Left forelimb (tissue), 1 donor: ENCODE measurements at regions not wholly inside any gene's neighbourhood (a gene's known extent, or its start where the extent isn't known, plus 50 kb on each side); places are given as distances from the start of the nearest gene placed in this dataset.

Experiments used
- DNase-seq: peaks from one replicate; pipeline ENCODE4 v3.0.0-alpha.2; 2018; ENCODE audit warnings: low spot score

GRCh38 chr5:3888310-3888709 is 292.7 kb downstream of the IRX1 start:
- no peak for DNase-seq

GRCh38 chr5:3889412-3890142 is 293.9 kb downstream of the IRX1 start:
- no peak for DNase-seq

GRCh38 chr5:3891113-3891512 is 295.5 kb downstream of the IRX1 start:
- no peak for DNase-seq

DNA sequence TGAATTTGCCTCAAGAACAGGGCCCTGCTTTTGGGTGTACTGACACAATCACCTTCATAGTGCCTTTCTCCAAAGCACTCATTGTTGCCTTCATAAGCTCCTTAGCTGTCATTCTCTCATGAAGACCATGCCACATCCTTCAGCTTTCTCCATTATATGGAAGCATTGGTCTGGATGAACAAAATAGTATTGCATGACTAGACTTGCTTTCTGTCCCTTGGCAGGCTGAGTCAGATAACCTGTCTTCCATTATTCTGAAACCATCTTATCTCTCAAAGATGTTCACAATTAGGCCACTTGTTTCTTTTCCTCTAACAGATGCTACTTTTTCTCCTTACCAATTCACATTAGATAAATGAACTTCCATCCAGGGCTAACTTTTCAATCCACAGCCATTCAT is 297.9 kb downstream of the IRX1 start:
- no peak for DNase-seq

DNA sequence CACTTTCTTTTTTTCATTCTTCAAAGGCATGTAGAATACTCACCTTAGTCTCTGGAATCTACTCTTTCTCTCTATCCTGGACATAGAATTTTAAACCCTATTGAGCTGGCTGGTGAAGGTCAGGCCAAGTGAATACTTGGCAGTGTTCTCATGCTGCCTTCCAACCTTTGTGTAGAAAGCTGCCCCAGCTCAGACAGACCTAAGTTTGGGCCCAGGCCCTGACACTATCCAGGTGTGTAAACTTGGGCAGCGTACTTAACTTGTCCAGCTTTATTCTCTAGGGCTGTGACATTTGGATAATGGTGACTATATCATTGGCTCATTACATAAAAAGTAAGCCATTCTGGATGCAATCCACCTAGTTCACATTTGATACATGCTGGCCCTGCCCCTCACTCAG is 298.3 kb downstream of the IRX1 start:
- no peak for DNase-seq

DNA sequence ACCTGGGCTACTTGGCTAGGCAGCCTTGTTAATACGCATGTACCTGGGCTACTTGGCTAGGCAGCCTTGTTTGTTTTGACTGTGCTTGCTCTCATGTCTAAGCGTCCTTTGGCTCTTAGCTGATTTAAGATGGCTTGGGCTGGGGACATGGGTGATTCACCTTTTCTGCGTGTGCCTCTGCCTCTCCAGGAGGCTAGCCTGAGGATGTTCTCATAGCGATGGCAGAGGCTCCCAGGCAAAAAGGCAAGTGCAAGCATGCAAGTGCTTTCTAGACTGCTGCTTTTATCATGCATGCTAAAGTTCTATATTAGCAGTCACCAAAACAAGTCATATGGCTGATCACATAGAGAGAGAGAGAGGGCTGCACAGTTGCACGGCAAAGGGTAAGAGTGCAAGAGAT is 300.5 kb downstream of the IRX1 start:
- no peak for DNase-seq

DNA sequence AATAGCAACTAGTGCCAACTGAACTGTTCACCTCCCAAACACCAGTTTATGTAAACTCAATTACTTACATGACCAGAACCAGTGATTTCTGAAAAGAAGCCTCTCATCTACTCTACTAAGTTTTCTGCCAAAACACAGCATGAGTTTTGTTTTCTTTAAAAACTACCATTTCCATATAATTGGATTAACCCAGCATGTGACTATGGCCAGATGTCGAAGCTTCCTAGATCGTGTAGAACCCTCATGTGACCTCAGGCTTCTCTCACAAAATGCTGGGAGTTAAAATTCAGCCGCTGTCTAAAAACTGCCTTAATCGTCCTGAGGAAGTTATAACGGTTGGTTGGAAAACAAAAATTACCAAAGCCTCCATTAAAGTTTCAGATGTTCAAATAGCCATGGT is 303.5 kb downstream of the IRX1 start:
- DNase-seq: no peak

DNA sequence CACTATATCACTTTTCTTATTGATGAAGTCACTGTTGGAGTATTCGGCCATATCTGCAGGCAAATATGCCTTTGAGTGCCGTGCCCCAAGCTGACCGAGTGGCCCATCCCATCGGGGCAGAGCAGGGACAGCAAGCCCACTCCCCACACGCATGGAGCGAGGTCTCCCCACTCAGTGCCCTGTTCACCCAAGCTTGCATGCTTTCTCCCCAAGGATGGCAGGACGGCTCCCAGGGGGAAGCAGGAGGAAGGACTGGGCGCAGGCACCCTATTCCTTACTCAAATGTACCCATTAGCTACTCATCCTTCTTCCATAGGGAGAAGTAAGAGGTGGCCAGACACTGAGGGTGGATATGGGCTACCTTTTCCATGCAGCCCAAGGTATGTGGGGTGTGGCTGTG is 309.0 kb downstream of the IRX1 start:
- no peak for DNase-seq

GRCh38 chr5:3905031-3905430 is 309.4 kb downstream of the IRX1 start:
- no peak for DNase-seq

GRCh38 chr5:3905521-3905920 is 309.9 kb downstream of the IRX1 start:
- no peak for DNase-seq

DNA sequence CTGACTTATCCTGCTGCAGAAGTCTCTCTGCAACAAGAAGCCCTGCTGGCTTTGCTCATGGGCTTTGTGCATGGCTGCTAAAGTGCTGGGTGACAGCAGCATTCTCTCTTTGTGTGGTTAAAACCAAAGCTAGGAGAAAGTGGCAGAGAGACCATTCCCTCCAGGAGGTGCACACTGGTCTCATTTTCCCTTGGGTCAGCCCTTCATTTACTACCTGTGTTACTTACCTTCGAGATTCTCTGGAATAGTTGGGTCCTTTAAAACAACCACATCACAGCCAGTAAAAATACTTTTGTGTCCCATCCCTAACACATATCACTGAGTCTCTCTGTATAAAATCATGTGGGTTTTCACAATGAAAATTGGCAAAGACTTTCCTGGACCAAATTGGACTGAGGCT is 315.5 kb downstream of the IRX1 start:
- DNase-seq: no peak

DNA sequence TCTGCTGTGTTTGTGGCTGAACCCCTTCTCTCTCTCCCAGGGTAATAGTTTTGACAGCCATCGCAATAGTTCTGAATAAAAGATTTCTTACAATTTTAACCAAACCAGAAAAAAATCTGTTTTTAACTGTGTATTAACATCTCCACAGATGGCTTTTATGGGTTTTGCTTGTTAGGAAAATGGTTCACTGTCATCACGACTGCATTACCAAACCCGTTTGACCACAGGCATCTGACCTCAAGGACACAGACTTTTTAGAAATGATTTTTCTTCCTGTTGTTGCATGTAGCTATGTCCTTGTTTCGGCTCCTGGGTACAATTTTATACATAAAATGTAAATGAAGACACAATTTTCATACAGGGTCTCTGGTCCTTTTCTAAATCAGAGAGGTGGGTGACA is 316.1 kb downstream of the IRX1 start:
- no peak for DNase-seq

GRCh38 chr5:3912790-3913189 is 317.2 kb downstream of the IRX1 start:
- no peak for DNase-seq

- DNase-seq: no peak
These were observed 317.6 kb downstream of the IRX1 start for GRCh38 chr5:3913279-3913678.

GRCh38 chr5:3925022-3925421 is 329.4 kb downstream of the IRX1 start:
- DNase-seq: no peak

GRCh38 chr5:3925935-3926334 is 330.3 kb downstream of the IRX1 start:
- DNase-seq: no peak

- no peak for DNase-seq
These were observed 334.2 kb downstream of the IRX1 start for GRCh38 chr5:3929799-3930198.

DNA sequence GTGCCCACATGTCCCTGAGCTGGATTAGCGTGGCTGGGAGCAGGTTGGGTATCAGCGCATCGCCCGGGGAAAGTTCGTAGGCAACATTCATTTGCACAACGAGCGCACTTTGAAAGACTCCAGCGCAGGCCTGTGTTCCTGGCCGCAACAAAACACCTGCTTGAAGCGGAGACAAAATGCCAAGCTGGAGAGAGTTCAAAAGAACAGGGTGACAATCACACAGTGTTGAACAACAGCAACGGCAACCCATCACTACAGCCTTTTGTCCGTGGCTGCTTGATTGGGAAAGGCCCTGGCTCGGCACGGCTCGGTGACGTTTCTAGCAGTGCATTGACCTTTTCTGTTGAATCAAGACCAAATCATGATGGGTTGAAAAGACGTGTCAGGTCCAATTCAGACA is 336.3 kb downstream of the IRX1 start:
- no peak for DNase-seq

DNA sequence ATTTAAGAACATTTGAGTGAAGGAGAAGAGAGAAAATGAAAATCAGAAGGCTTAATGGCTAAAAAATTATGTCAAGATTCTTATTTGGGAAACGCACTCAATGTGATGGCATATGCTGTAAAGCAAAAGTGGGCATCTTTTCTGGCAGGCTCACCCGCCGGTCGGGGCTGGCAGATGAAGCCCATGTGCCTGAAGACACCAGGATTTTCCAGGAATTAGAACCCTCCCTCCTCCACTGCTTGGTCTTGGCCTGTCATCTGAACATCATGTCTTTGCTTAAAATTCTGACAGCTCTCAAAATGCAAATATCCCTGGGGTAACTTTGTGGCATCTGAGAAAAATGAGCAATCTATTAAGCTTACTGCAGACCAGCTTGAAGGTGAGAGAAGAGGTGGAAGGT is 337.9 kb downstream of the IRX1 start:
- DNase-seq: no peak

DNA sequence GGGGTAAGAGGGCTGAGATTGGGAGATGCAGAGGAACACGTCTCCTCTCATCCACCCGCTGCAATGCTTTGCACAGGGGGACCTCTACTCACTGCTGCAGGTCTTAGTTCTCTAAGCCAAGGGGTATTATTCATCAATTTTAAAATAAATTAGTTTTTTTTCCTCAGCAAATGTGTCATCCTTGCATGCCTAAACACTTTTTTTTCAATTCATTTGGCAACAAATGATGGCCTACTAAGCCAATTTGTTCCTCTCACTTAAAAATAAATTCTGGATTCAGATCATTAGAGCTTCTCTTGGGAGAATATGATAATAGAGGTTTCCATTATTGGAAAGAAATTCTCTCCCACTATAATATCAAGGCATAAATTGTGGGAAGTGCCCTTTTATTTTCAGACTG is 338.3 kb downstream of the IRX1 start:
- no peak for DNase-seq

- DNase-seq: no peak
These were observed 348.2 kb downstream of the IRX1 start for GRCh38 chr5:3943859-3944258.

GRCh38 chr5:3944930-3945329 is 349.3 kb downstream of the IRX1 start:
- DNase-seq: no peak

- DNase-seq: no peak
These were observed 353.2 kb downstream of the IRX1 start for GRCh38 chr5:3948838-3949237.

DNA sequence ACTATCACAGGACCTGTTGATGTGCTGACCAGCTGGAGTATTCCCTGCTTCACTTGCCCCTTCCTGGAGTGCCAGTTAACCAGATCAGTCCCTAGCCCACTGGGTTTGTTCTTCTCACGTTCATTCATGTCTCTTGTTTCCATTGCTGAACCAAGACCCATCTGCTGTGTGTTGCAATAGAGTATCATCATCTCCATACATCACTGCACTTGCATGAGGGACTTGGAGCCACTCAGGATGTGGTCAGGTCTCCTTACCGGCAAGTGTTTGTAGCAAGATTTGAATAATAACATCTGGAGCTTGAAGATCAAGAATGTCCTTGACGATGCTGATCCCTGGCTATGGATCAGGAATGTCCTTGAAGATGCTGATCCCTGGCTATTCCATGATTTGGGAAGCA is 358.6 kb downstream of the IRX1 start:
- DNase-seq: no peak

DNA sequence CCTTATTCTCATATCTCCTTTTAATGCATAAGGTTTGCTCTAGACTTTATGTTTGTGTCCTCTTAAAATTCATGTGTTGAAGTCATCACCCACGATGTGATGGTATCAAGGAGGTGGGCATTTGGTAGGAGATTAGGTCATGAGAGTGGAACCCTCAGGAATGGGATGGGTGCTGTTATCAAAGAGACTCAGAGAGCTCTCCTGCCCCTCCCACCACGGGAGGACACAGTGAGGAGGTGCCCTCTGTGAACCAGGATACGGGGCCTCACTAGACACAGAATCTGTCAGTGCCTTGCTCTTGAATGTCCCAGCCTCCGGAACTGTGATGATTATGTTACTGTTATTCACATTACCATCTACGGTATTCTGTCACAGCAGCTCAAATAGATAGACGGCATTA is 359.0 kb downstream of the IRX1 start:
- DNase-seq: no peak
